ENCODE measurements at regions not wholly inside any gene's neighbourhood (a gene's known extent, or its start where the extent isn't known, plus 50 kb on each side); places are given as distances from the start of the nearest gene placed in this dataset.
"Not testable (repeated sequence)": the region's sequence is repeated elsewhere in the genome, so short reads cannot be mapped to it uniquely, and the experiment has no call there.

DNA sequence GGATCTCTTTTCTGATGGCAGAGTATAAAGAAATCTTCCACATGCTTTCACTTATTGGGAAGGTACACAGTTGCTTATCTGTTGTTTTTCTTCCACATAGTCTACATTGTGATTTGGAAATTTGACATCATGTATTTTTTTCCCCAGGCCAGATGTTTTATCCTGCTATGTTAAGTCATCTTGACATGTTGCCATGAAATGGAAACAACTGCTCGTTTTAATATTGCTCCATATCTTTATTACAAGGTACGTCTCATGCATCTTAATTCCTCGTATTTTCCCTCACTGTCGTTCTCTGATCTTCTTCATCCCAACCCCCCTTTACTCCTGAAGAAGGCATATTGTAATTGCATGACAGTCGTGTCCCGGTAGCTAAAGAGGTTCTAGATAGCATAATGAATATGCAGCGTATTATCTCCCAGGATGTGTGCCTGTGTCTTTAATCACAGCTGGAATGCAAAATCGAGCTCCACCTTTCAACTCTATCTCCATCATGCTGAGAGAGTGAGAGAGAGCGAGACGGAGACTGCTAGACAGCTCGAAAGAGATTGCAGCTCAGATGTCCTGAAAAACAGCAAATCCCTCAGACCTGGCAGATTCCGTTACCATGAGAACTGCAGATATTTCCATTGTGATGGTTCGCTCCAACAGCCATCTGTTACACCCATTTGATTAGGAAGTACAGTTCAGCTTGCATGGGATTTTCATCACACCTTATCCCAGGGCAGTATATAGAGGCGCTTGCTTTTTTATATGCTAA, 281.7 kb downstream of the TMEM38B start:
- DNase-seq (ENCODE audit: low read depth, low spot score) = no peak

- no peak for DNase-seq (ENCODE audit: low read depth, low spot score)
Measured at GRCh38 chr9:105978336-105978735, 284.0 kb downstream of the TMEM38B start.

- no peak for DNase-seq (ENCODE audit: low read depth, low spot score)
Measured at GRCh38 chr9:105978826-105979225, 284.5 kb downstream of the TMEM38B start.

DNA sequence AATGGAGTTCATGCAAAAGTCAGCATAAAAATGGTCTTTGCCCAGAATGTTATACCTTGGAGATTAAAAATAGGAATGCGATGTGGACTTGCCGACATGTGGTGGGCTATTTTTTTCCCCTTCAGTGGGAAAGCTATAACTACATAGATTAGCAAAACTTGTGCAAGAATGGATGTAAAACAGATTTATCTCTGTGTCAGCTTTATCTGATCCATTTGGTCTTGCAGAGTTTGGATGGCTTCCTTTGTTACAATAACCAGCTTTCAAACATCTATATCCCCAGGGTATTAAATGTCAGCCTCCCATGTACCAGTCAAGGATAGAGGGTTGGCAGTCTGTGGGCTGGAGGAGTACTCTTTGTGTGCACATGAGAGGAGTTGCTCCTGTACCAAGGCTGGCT, 284.9 kb downstream of the TMEM38B start:
- no peak for DNase-seq (ENCODE audit: low read depth, low spot score)

- no peak for DNase-seq (ENCODE audit: low read depth, low spot score)
Measured at GRCh38 chr9:105984714-105985113, 290.4 kb downstream of the TMEM38B start.

DNA sequence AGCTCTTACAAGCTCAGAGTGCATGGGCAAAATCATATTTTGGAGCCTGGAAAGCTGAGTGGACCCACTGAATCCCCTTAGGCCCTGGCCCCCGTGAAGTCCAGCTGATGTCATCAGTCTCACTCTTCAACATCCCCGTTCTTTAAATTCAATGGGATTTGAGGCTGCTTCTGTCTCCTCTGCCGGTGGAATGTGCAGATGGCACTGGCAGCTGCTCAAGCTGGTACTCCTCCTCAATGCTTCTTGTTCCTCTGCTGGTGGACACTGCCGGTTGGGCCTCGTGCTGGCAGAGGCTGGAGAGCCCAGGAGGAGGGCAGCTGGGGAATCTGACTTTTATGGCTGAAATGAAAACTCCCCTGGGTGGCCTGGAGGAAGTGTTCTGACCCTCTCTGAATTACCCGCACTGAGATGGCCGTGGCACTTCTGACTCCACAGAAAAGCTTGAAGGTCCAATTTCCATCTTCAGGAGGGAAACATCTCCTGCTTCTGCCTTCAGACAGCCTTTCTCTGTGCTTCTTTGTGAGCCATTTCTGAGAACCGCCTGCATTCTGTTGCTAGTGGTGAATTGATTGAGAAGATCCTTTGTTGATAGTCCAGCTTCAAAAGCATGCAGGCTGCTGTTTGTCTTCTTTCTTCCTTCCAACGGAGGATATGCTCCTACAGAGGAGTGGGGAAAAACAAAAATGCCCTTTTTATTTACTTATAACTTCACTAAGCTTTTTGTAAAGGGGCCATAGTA, 298.9 kb downstream of the TMEM38B start:
- no peak for DNase-seq (ENCODE audit: low read depth, low spot score)

DNA sequence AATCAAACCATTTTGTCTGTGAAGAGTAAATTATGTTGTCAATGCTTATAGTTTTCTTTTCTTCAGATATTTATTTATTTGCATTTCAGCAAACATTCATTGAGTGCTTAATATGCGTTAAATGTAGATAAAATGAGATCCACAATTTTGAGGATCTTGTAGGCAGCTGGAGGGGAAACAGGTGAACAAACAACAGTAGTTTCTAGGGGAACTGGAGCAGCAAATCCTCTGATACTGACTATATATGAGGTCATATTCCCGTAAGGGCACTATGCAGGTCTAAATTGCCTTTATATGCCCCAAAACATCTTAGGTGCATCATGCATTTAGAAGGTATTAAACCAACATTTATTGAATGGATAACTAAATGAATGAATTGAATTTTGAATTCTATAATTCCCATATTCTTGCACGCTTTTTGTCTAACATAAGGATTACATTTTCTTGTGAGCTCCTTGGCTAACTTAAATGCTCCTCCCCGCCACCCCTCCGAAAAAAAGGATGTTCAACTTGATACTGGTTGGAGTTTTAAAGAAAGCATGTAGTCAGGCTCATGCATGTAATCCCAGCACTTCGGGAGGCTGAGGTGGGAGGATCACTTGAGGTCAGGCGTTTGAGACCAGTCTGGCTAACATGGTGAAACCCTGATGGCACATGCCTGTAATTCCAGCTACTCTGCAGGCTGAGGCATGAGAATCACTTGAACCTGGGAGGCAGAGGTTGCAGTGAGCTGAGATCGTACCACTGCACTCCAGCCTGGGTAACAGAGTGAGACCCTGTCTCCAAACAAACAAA, 299.8 kb downstream of the TMEM38B start:
- no peak for DNase-seq (ENCODE audit: low read depth, low spot score)

- DNase-seq (ENCODE audit: low read depth, low spot score) = no peak
Measured at GRCh38 chr9:105994970-105995369, 300.6 kb downstream of the TMEM38B start.

GRCh38 chr9:106017198-106017740, 322.9 kb downstream of the TMEM38B start:
- DNase-seq (ENCODE audit: low read depth, low spot score) = no peak

DNA sequence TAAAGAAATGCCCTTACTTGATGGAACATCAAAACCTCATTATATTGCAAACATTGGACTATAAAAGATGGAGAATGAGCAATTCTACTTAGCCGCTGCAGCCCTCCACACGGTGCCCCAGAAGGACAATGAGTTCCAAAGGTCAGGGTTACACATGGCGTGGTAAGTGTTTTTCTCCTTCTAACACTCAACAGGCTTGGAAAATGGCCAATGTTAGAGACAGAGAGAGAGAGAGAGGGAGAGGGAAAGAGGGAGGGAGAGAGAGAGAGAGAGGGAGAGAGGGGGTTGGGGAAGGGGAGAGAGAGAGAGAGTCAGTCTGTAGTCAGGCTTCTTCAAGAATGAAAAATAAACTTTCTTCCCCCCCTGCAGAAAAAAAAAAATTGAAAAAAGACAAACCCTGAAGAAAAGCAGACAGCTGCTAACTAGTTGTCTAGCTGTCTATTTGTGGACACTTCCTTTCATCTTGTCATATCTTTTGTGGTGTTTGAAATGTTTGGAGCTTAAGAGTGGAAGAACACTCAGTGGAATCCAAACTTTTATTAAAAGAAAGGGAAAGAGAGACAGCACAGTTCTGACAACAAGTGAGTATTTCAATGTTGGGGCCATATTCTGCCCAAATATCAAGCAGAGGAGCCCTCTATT, 324.8 kb downstream of the TMEM38B start:
- no peak for DNase-seq (ENCODE audit: low read depth, low spot score)

GRCh38 chr9:106019702-106020101, 325.4 kb downstream of the TMEM38B start:
- no peak for DNase-seq (ENCODE audit: low read depth, low spot score)

GRCh38 chr9:106020186-106020585, 325.8 kb downstream of the TMEM38B start:
- DNase-seq (ENCODE audit: low read depth, low spot score) = no peak

GRCh38 chr9:106023455-106023854, 329.1 kb downstream of the TMEM38B start:
- no peak for DNase-seq (ENCODE audit: low read depth, low spot score)

DNA sequence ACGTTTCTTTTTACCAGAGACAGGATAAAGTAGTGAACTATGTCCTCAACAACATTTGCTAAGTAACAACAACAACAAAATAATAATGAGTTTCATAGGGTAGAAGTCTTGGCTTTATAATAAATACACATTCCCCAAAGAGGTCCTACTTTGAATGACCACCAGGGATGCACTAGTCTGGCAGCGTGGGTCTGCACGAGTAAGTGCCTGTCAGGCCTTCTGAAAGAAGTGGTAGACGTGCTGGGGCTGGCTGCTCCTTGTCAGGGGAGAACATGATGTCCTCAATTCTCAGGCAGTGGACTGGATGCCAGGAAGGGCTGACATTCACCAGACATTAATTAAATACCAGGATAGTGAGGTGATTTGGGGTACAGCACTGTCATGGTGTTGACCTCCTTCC, 331.1 kb downstream of the TMEM38B start:
- no peak for DNase-seq (ENCODE audit: low read depth, low spot score)

- not testable (repeated sequence) for DNase-seq (ENCODE audit: low read depth, low spot score)
Measured at GRCh38 chr9:106030146-106030545, 335.8 kb downstream of the TMEM38B start.

DNA sequence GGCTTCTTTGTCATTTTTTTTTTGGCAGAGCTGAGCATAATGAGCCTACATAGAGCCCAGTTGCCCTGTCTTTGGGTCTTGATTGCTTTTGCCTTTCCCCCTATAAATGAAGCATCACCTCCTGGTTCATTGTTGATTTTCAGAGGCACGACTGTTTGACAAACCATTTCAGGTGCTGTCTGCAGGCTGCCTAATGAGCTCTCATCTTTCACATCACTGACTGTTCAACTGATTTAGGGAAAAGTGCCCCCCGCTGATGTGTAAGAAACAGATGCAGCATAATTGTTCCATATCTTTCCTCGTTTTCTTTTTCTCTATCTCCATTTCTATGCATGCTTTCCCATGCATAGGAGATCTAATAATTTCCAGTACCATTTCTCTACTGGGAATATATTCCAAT, 338.6 kb downstream of the TMEM38B start:
- no peak for DNase-seq (ENCODE audit: low read depth, low spot score)

DNA sequence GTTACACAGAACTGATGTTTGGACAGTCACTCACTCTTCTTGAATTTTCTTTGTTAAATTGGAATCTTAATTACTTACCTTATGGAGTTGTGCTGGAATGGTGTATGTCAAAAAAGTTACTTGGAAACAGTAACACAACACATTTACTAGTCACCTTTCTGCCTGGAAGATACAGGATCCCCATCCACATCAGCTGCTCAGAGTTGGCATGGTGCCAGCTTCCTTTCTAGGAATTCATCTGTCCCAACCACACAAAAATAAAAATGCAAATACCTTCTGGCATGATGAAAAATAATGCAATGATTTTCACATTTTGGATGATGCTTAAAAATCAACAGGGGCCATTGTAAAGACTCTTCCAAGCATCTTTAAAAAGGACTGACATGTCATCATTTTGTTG, 341.5 kb downstream of the TMEM38B start:
- DNase-seq (ENCODE audit: low read depth, low spot score) = no peak

- no peak for DNase-seq (ENCODE audit: low read depth, low spot score)
Measured at GRCh38 chr9:106038266-106039001, 344.1 kb downstream of the TMEM38B start.

DNA sequence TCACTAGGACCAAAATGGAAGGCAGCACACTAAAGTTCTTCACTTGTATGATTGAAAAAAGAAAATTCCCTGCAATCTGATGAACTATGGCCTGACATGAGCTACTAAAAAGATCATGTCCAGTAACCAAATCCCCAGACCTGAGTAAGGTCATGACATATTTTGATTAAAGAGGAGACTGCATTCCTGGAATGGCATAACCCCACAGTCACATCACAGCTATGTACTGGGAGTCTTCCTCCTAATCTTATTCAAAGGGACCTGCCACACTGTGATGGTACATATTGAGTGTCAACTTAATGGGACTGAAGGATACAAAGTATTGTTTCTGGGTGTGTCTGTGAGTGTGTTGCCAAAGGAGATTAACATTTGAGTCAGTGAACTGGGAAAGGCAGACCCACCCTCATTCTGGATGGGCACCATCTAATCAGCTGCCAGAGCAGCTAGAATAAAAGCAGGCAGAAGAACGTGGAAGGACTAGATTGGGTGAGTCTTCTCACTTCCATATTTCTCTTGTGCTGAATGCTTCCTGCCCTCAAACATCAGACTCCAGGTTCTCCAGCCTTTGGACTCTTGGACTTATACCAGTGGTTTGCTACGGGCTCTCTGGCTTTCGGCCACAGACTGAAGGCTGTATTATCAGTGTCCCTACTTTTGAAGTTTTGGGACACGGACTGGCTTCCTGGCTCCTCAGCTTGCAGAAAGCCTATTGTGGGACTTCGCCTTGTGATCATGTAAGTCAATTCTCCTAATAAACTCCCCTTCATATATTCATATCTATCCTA, 345.0 kb downstream of the TMEM38B start:
- no peak for DNase-seq (ENCODE audit: low read depth, low spot score)

DNA sequence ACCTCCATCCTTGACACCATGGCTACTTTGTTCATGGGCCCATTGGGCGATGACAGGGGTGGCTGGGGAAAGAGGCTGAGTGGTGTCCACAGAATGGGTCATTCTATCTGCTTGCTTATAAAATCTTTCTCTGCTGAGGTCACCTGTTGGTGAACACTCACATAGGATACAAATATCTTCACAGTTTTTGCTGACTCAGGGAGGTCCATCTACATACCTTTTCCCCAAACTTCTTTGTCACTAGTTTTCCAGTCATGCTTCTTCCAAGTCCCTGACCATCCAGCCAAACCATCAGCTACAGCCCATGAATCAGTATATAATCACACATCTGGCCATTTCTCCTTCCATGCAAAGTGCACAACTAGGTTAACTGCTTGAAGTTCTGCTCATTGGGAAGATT, 347.6 kb downstream of the TMEM38B start:
- not testable (repeated sequence) for DNase-seq (ENCODE audit: low read depth, low spot score)
